ENCODE measurements at regions not wholly inside any gene's neighbourhood (a gene's known extent, or its start where the extent isn't known, plus 50 kb on each side); places are given as distances from the start of the nearest gene placed in this dataset.

DNA sequence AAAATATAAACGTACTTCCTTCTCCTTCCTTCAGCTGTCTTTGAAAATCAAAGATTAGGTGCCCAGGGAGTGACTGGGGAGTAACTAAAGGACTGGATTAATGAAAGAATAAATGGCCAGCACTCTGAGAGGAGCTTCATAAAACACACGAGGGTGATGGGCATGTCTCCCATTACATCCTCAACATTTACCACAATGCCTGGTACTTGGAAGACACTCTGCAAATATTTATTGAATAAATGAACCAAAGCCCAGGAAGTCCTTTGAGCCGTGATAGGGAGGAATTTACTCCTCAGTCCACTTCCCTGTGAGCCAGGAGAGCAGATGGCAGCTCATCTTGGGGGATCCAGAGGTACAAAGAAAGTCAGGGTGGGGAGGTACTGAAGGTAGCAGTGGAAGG, 96.3 kb downstream of the RAB11FIP2 start:
- no peak overlapping the region for H3K4me3 ChIP-seq
- H3K27me3 ChIP-seq: no peaks in the 10 kb centered on the region
- WGBS, 2 donors: 36 to 43% methylated on average over 3 of the region's 3 CpGs
- H3K27ac ChIP-seq: no peak overlapping the region
- intact Hi-C loops (cut with DNase I): no loop called here
- no peaks in the 10 kb centered on the region for H3K9me3 ChIP-seq
- ATAC-seq (no peak), DNase-seq (no peak)
- TF ChIP-seq, protein P1, sequence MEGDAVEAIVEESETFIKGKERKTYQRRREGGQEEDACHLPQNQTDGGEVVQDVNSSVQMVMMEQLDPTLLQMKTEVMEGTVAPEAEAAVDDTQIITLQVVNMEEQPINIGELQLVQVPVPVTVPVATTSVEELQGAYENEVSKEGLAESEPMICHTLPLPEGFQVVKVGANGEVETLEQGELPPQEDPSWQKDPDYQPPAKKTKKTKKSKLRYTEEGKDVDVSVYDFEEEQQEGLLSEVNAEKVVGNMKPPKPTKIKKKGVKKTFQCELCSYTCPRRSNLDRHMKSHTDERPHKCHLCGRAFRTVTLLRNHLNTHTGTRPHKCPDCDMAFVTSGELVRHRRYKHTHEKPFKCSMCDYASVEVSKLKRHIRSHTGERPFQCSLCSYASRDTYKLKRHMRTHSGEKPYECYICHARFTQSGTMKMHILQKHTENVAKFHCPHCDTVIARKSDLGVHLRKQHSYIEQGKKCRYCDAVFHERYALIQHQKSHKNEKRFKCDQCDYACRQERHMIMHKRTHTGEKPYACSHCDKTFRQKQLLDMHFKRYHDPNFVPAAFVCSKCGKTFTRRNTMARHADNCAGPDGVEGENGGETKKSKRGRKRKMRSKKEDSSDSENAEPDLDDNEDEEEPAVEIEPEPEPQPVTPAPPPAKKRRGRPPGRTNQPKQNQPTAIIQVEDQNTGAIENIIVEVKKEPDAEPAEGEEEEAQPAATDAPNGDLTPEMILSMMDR (IDR thresholded peaks at IDR 0.05): no peak
- TF ChIP-seq POLR2A (IDR thresholded peaks at IDR 0.05): no peak
- H3K36me3 ChIP-seq (replicated peaks in 1 of 2; ENCODE audit: insufficient read depth in 1 of 2, low read depth in 2 of 2): no peaks in the 10 kb centered on the region
- H3K4me1 ChIP-seq: no peaks in the 10 kb centered on the region
